CD4-positive, CD25-positive, alpha-beta regulatory T cell (primary cell): ENCODE measurements at regions not wholly inside any gene's neighbourhood (a gene's known extent, or its start where the extent isn't known, plus 50 kb on each side); places are given as distances from the start of the nearest gene placed in this dataset.

Experiments used
- ATAC-seq, 2 donors: fragments of 150-1000 bp; cut with Tn5 transposase; one replicate each; pipeline ENCODE4 v1.10.0; 2021; ENCODE audit warnings: low read depth in 2 of 2, moderate number of reproducible peaks in 2 of 2, moderate library complexity in 1 of 2
- DNase-seq, 3 donors: peaks; one replicate each; pipeline versions ENCODE4 v3.0.0 to v3.0.0-alpha.2; 2012 to 2022; ENCODE audit warnings: mixed read lengths in 1 of 3
- H3K27ac ChIP-seq: one replicate; pipeline ENCODE4 v1.7.0; 2013; ENCODE audit warnings: mild to moderate bottlenecking, low read length; ENCODE audit not compliant: insufficient read depth, poor library complexity, severe bottlenecking
- H3K27me3 ChIP-seq: one replicate; pipeline ENCODE4 v1.7.0; 2013; ENCODE audit warnings: low read length; ENCODE audit not compliant: control insufficient read depth, insufficient read depth
- H3K36me3 ChIP-seq: one replicate; pipeline ENCODE4 v1.7.0; 2013; ENCODE audit warnings: mild to moderate bottlenecking, low read length, moderate library complexity; ENCODE audit not compliant: control insufficient read depth, insufficient read depth
- H3K4me1 ChIP-seq: 2 replicates; pipeline ENCODE4 v1.7.0; 2013; ENCODE audit warnings: mild to moderate bottlenecking, low read length; ENCODE audit not compliant: insufficient read depth, control insufficient read depth, poor library complexity, severe bottlenecking
- H3K4me3 ChIP-seq: one replicate; pipeline ENCODE4 v1.7.0; 2013; ENCODE audit warnings: low read depth, mild to moderate bottlenecking, low read length, moderate library complexity
- H3K9me3 ChIP-seq, 2 experiments: 1 replicate in 1 of 2; 2 replicates in 1 of 2; pipeline ENCODE4 v1.7.0; 2013; ENCODE audit warnings: low read length in 2 of 2, mild to moderate bottlenecking in 1 of 2, moderate library complexity in 1 of 2; ENCODE audit not compliant: control insufficient read depth in 2 of 2
- H3K27ac Mint-ChIP-seq, 3 donors: one replicate each; pipeline ENCODE4 v1.8.0; 2020 to 2022; ENCODE audit warnings: mild to moderate bottlenecking in 3 of 3, mixed read lengths in 3 of 3, moderate library complexity in 2 of 3
- H3K27me3 Mint-ChIP-seq: one replicate; pipeline ENCODE4 v1.8.0; 2022; ENCODE audit warnings: mild to moderate bottlenecking, mixed read lengths
- H3K36me3 Mint-ChIP-seq: one replicate; pipeline ENCODE4 v1.8.0; 2020; ENCODE audit warnings: mixed read lengths
- H3K4me1 Mint-ChIP-seq, 4 donors: one replicate each; pipeline ENCODE4 v1.8.0; 2020 to 2022; ENCODE audit warnings: mixed read lengths in 4 of 4, mild to moderate bottlenecking in 1 of 4
- H3K4me3 Mint-ChIP-seq, 4 donors: one replicate each; pipeline ENCODE4 v1.8.0; 2020 to 2022; ENCODE audit warnings: mild to moderate bottlenecking in 4 of 4, mixed read lengths in 4 of 4, moderate library complexity in 3 of 4
- H3K9me3 Mint-ChIP-seq, 7 donors: one replicate each; pipeline ENCODE4 v1.8.0; 2020 to 2022; ENCODE audit warnings: mixed read lengths in 7 of 7, mild to moderate bottlenecking in 3 of 7, moderate library complexity in 2 of 7

DNA sequence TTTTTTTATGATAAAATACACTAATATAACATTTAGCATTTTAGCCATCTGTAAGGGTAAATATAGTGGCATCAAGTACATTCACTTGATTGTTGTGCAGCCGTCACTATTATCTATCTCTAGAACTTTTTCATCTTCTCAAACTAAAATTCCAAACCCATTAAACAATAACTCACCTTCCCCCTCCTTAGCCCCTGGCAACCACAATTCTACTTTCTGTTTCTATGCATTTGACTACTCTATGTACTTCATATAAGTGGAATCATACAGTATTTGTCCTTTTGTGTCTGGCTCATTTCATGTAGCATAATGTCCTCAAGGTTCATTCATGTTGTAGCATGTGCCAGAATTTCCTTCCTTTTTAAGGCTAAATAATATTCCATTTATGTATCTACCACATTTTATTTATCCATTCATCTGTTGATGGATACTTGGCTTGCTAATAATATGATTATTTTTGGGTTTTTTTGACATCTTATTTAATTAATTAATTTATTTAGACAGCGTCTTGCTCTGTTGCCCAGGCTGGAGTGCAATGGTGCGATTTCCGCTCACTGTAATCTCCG is 69.6 kb upstream of the MACF1 start:
- ATAC-seq, result no peak

GRCh38 chr1:39136638-39137037 is 67.9 kb upstream of the MACF1 start:
- Histone ChIP-seq H3K4me1 (no peaks in the 10 kb centered on the region), H3K4me3 (no peak overlapping the region), H3K27me3 (no peaks in the 10 kb centered on the region), H3K9me3 (no peaks in the 10 kb centered on the region), H3K27ac (no peak overlapping the region), H3K36me3 (no peaks in the 10 kb centered on the region)
- Mint-ChIP-seq H3K9me3 (no peaks in the 10 kb centered on the region), H3K27me3 (no peaks in the 10 kb centered on the region), H3K4me1 (no peaks in the 10 kb centered on the region), H3K27ac (no peak overlapping the region), H3K36me3 (no peaks in the 10 kb centered on the region), H3K4me3 (no peak overlapping the region)
- DNase-seq (no peak), ATAC-seq (no peak)

More for the DNA sequence above, 69.6 kb upstream of the MACF1 start:
- H3K27me3 Mint-ChIP-seq, result no peaks in the 10 kb centered on the region
- Histone ChIP-seq H3K4me1 (no peaks in the 10 kb centered on the region), H3K36me3 (no peaks in the 10 kb centered on the region), H3K27me3 (no peaks in the 10 kb centered on the region), H3K9me3 (no peaks in the 10 kb centered on the region), H3K27ac (no peak overlapping the region), H3K4me3 (no peak overlapping the region)
- no peak for DNase-seq
- H3K36me3 Mint-ChIP-seq, result no peaks in the 10 kb centered on the region
- no peak overlapping the region for H3K4me3 Mint-ChIP-seq
- no peaks in the 10 kb centered on the region for H3K9me3 Mint-ChIP-seq
- no peak overlapping the region for H3K27ac Mint-ChIP-seq
- peaks cover 0 to 2% (median 0%) of the 10 kb centered on the region in 4 donors for H3K4me1 Mint-ChIP-seq

- ATAC-seq, result no peak
- Mint-ChIP-seq H3K27ac (no peak overlapping the region), H3K36me3 (no peaks in the 10 kb centered on the region), H3K4me3 (no peak overlapping the region), H3K9me3 (no peaks in the 10 kb centered on the region), H3K4me1 (peaks cover 0 to 2% (median 0%) of the 10 kb centered on the region in 4 donors), H3K27me3 (no peaks in the 10 kb centered on the region)
- Histone ChIP-seq H3K9me3 (no peaks in the 10 kb centered on the region), H3K27me3 (no peaks in the 10 kb centered on the region), H3K27ac (no peak overlapping the region), H3K4me3 (no peak overlapping the region), H3K4me1 (no peaks in the 10 kb centered on the region), H3K36me3 (no peaks in the 10 kb centered on the region)
- DNase-seq, result no peak
Measured at GRCh38 chr1:39139723-39140360, 64.7 kb upstream of the MACF1 start.

GRCh38 chr1:39141925-39142324 is 62.6 kb upstream of the MACF1 start:
- ATAC-seq (no peak), DNase-seq (no peak)
- H3K27ac ChIP-seq, result no peak overlapping the region
- peaks cover 4% of the 10 kb centered on the region for H3K27me3 ChIP-seq
- no peak overlapping the region for H3K4me3 Mint-ChIP-seq
- H3K9me3 Mint-ChIP-seq, result no peaks in the 10 kb centered on the region
- no peak overlapping the region for H3K4me3 ChIP-seq
- H3K36me3 ChIP-seq, result no peaks in the 10 kb centered on the region
- H3K4me1 ChIP-seq, result no peaks in the 10 kb centered on the region
- H3K27ac Mint-ChIP-seq, result no peak overlapping the region
- H3K9me3 ChIP-seq, result no peaks in the 10 kb centered on the region
- H3K27me3 Mint-ChIP-seq, result no peaks in the 10 kb centered on the region
- H3K4me1 Mint-ChIP-seq, result peaks cover 0 to 2% (median 0%) of the 10 kb centered on the region in 4 donors
- H3K36me3 Mint-ChIP-seq, result no peaks in the 10 kb centered on the region

DNA sequence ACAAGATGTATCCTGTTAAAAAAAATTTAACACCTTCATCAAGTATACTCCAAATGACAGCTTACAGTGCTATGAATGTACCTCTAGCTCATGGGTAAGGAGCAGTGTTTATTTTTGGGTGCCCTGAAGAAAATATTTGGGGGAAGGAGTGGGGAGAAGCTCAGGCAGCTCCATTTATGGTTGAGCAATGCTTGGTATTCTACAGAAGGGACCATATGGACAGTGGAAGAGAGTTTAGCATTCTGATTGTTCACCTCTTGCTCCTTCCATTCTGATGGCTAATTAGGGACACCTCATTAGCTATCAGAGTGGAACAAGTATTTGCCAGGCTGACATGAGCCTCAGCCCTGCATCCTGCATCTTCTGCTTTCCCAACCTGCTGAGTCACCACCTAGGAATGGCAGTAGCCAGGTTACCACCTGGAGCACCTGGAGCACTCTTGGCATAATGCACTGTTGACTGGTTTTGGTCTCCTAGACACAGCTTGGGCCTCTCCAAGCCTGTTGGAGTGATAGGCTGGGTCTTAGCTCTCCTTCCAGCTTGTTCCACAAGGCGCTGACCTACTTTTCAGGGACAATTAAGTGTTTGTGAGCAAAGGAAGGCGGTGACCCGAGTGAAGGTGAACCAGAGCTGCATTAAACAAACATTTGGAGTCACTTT is 62.0 kb upstream of the MACF1 start:
- no peaks in the 10 kb centered on the region for H3K27me3 Mint-ChIP-seq
- H3K27ac Mint-ChIP-seq, result no peak overlapping the region
- no peaks in the 10 kb centered on the region for H3K36me3 ChIP-seq
- DNase-seq (no peak), ATAC-seq (no peak)
- no peaks in the 10 kb centered on the region for H3K9me3 Mint-ChIP-seq
- no peaks in the 10 kb centered on the region for H3K9me3 ChIP-seq
- H3K4me1 Mint-ChIP-seq, result peaks cover 0 to 2% (median 0%) of the 10 kb centered on the region in 4 donors
- H3K36me3 Mint-ChIP-seq, result peaks cover 3% of the 10 kb centered on the region
- H3K4me3 Mint-ChIP-seq, result no peak overlapping the region
- H3K27ac ChIP-seq, result no peak overlapping the region
- H3K27me3 ChIP-seq, result peaks cover 4% of the 10 kb centered on the region
- H3K4me3 ChIP-seq, result no peak overlapping the region
- no peaks in the 10 kb centered on the region for H3K4me1 ChIP-seq

- H3K4me1 Mint-ChIP-seq, result peaks cover 0 to 4% (median under 1%) of the 10 kb centered on the region in 4 donors
- H3K9me3 Mint-ChIP-seq, result no peaks in the 10 kb centered on the region
- peaks cover 5% of the 10 kb centered on the region for H3K27me3 Mint-ChIP-seq
- Histone ChIP-seq H3K9me3 (no peaks in the 10 kb centered on the region), H3K27me3 (peaks cover 10% of the 10 kb centered on the region), H3K36me3 (no peaks in the 10 kb centered on the region), H3K4me3 (no peak overlapping the region), H3K4me1 (no peaks in the 10 kb centered on the region), H3K27ac (no peak overlapping the region)
- ATAC-seq (no peak), DNase-seq (no peak)
- no peak overlapping the region for H3K4me3 Mint-ChIP-seq
- H3K36me3 Mint-ChIP-seq, result peaks cover 7% of the 10 kb centered on the region
- no peak overlapping the region for H3K27ac Mint-ChIP-seq
Measured at GRCh38 chr1:39144924-39145323, 59.6 kb upstream of the MACF1 start.

DNA sequence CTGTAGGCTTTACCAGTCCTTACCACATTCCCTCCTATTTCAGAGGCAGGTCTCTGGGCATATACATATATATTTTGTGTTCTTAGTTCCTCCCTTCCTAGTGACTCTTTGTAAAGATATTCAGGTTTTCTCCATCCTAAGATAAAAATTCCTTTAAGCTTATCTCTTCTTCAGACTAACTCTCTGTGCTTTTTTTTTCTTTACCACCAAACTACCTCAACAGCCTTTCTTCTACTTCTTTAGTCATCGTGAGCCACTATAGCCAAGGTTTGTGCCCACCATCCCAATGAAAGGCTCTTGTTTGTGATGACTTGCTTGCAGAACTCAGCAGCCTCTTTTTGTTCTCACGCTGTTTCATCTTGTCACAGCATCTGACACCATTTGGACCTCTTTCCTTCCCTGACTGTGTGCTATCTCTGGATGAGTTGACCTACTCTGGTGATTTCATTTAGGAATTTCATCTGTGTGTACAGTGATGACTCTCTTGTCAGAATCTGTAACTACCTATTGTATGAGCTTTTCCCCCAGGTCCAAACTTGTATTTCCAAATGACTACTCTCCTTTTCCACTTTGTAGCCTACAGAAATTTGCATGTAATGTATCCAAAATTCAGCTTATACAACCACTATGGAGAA is 59.0 kb upstream of the MACF1 start:
- Histone ChIP-seq H3K4me1 (no peaks in the 10 kb centered on the region), H3K9me3 (no peaks in the 10 kb centered on the region), H3K27ac (no peak overlapping the region), H3K27me3 (peaks cover 10% of the 10 kb centered on the region), H3K4me3 (no peak overlapping the region), H3K36me3 (no peaks in the 10 kb centered on the region)
- DNase-seq (no peak), ATAC-seq (no peak)
- no peak overlapping the region for H3K4me3 Mint-ChIP-seq
- H3K27ac Mint-ChIP-seq, result no peak overlapping the region
- peaks cover 7% of the 10 kb centered on the region for H3K36me3 Mint-ChIP-seq
- H3K4me1 Mint-ChIP-seq, result peaks cover 0 to 4% (median under 1%) of the 10 kb centered on the region in 4 donors
- no peaks in the 10 kb centered on the region for H3K9me3 Mint-ChIP-seq
- H3K27me3 Mint-ChIP-seq, result peaks cover 6% of the 10 kb centered on the region
